ENCODE measurements at regions not wholly inside any gene's neighbourhood (a gene's known extent, or its start where the extent isn't known, plus 50 kb on each side); places are given as distances from the start of the nearest gene placed in this dataset.

DNA sequence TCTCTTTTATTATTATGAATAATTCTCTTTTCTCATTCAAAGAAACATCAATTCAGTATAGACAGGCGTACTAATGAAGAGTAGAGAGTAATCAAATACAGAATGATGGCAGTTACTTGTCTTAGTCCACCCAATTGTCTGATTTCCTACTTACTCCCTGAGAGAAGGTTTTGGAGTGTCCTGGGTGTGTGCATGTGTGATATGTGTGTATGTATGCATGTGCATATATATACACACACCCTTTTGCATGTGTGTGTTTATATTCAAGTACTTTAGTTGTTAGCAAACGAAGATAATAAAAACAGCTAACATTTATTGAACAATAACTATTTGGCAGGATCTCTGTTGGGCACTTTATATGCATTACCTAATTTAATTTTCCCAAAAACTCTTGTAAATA lies 63.2 kb upstream of the CCDC190 start:
- no peaks in the 10 kb centered on the region for H3K4me1 ChIP-seq (replicated peaks in 1 of 2)
- H3K27me3 ChIP-seq, result no peaks in the 10 kb centered on the region
- no peaks in the 10 kb centered on the region for H3K9me3 ChIP-seq (replicated peaks in 1 of 3)
- H3K27ac ChIP-seq, result no peak overlapping the region
- 66 to 82% (median 73%) methylated on average over 2 of the region's 2 CpGs for WGBS, 4 donors
- TF ChIP-seq CTCF (IDR thresholded peaks at IDR 0.05), result no peak
- no peak for TF ChIP-seq POLR2A (IDR thresholded peaks at IDR 0.05)
- H3K36me3 ChIP-seq (replicated peaks in 1 of 2), result no peaks in the 10 kb centered on the region
- intact Hi-C loops (cut with DNase I), result no loop called here
- DNase-seq, result no peak
- no peak overlapping the region for H3K4me3 ChIP-seq

DNA sequence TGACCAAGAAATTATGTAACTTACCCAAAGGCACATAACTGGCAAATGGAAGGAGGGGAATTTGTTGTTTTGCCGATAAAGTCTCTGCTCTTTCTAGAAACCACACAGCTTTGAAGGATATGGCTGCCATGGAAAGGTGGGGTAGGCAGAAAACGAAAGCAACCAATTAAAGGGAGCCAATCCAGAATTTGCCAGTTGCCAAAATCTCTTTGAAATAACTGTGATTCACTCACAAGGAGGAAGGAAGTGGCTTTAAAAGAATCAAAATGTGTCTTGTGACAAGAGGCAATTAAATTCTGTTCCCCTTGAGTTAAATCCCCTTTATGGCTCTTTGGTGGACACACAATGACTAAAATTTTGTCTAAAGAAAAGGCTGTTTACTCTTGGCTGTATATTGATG lies 61.2 kb upstream of the CCDC190 start:
- no peak overlapping the region for H3K27ac ChIP-seq
- no peaks in the 10 kb centered on the region for H3K4me1 ChIP-seq (replicated peaks in 1 of 2)
- H3K9me3 ChIP-seq (replicated peaks in 1 of 3), result no peaks in the 10 kb centered on the region
- intact Hi-C loops (cut with DNase I), result no loop called here
- no peaks in the 10 kb centered on the region for H3K27me3 ChIP-seq
- DNase-seq, result no peak
- WGBS, 4 donors, result 64 to 83% (median 68%) methylated on average over 2 of the region's 2 CpGs
- H3K36me3 ChIP-seq (replicated peaks in 1 of 2), result no peaks in the 10 kb centered on the region
- no peak for TF ChIP-seq POLR2A (IDR thresholded peaks at IDR 0.05)
- no peak for TF ChIP-seq CTCF (IDR thresholded peaks at IDR 0.05)
- no peak overlapping the region for H3K4me3 ChIP-seq

DNA sequence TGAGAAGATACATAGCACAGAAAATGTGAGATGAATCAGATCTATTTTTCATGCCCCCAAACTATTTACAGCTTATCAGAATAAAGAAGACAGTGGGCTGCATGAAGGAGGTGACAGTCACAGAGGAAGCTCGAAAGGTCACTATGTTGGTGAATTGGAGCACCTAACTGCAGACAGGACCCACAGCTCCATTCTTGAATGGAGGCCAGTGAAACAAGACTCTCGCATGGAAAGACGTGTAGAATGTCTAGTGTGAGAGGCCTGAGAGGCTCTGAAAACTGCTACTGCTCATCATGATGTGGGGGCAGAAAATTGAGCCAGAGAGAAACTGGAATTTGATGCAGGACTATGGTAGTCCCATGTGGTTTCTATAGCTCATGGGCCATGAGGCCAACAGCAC lies 60.3 kb upstream of the CCDC190 start:
- no peaks in the 10 kb centered on the region for H3K36me3 ChIP-seq (replicated peaks in 1 of 2)
- H3K4me1 ChIP-seq (replicated peaks in 1 of 2), result no peaks in the 10 kb centered on the region
- intact Hi-C loops (cut with DNase I), result no loop called here
- WGBS, 4 donors, result 86 to 95% (median 88%) methylated on average over 3 of the region's 3 CpGs
- H3K4me3 ChIP-seq, result no peak overlapping the region
- no peak for TF ChIP-seq POLR2A (IDR thresholded peaks at IDR 0.05)
- no peak for TF ChIP-seq CTCF (IDR thresholded peaks at IDR 0.05)
- no peaks in the 10 kb centered on the region for H3K9me3 ChIP-seq (replicated peaks in 1 of 3)
- no peaks in the 10 kb centered on the region for H3K27me3 ChIP-seq
- H3K27ac ChIP-seq, result no peak overlapping the region
- no peak for DNase-seq

DNA sequence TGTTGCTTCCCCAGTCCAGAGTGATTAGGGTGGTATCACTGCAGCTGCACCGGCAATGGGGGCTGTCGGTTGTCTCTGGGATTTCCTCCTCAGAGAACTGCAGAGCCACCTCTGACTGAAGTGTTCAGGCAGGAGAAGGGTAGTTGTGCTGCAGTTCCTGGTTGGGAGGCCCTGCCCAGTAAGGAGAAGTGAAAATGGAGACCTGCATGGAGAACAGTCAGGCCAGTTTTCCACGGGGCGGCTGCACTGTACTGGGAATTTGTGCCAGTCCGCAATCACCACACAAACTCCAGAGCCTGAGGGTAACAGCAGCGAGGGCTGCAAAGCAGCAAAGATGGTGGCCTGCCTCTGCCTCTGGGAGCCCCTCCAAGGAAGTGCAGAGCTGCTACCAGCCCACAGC lies 58.1 kb upstream of the CCDC190 start:
- 61 to 87% (median 84%) methylated on average over 6 of the region's 6 CpGs for WGBS, 4 donors
- intact Hi-C loops (cut with DNase I), result no loop called here
- H3K9me3 ChIP-seq (replicated peaks in 1 of 3), result no peaks in the 10 kb centered on the region
- no peaks in the 10 kb centered on the region for H3K27me3 ChIP-seq
- no peak for DNase-seq
- TF ChIP-seq CTCF (IDR thresholded peaks at IDR 0.05), result no peak
- no peak for TF ChIP-seq POLR2A (IDR thresholded peaks at IDR 0.05)
- H3K4me1 ChIP-seq (replicated peaks in 1 of 2), result no peaks in the 10 kb centered on the region
- no peaks in the 10 kb centered on the region for H3K36me3 ChIP-seq (replicated peaks in 1 of 2)
- no peak overlapping the region for H3K4me3 ChIP-seq
- peak overlapping the region in 1 of 5 donors; percentile 30 for H3K27ac ChIP-seq
